Spleen (tissue), 11 donors: ENCODE measurements at regions not wholly inside any gene's neighbourhood (a gene's known extent, or its start where the extent isn't known, plus 50 kb on each side); places are given as distances from the start of the nearest gene placed in this dataset.

Experiments
- DNase-seq: peaks from one replicate; pipeline ENCODE4 v3.0.0-alpha.2; 2020
- H3K27ac ChIP-seq, 8 donors: fragments of 200-600 bp; sonication (generic) in 7 of 8; 1 replicate in 4 of 8; 2 replicates in 4 of 8; pipeline versions ENCODE4 v1.5.0 to v1.8.0; 2016 to 2021; ENCODE audit warnings: inconsistent platforms in 4 of 8, mild to moderate bottlenecking in 4 of 8, moderate library complexity in 1 of 8
- H3K27me3 ChIP-seq, 7 donors: fragments of 200-600 bp; sonication (generic) in 6 of 7; replicated peaks in 1 of 7; 1 replicate in 4 of 7; 2 replicates in 3 of 7; pipeline versions ENCODE4 v1.5.0 to v1.8.0; 2016 to 2021; ENCODE audit warnings: inconsistent platforms in 3 of 7, mild to moderate bottlenecking in 1 of 7
- H3K36me3 ChIP-seq, 6 donors: fragments of 200-600 bp; sonication (generic) in 5 of 6; 1 replicate in 4 of 6; 2 replicates in 2 of 6; pipeline versions ENCODE4 v1.5.0 to v1.8.0; 2016 to 2021; ENCODE audit warnings: inconsistent platforms in 2 of 6
- H3K4me1 ChIP-seq, 6 donors: fragments of 200-600 bp; sonication (generic) in 5 of 6; 1 replicate in 3 of 6; 2 replicates in 3 of 6; pipeline versions ENCODE4 v1.5.0 to v1.8.0; 2016 to 2021; ENCODE audit warnings: inconsistent platforms in 3 of 6
- H3K4me3 ChIP-seq, 8 donors: fragments of 200-600 bp; sonication (generic) in 7 of 8; 1 replicate in 4 of 8; 2 replicates in 4 of 8; pipeline versions ENCODE4 v1.5.0 to v1.8.0; 2016 to 2021; ENCODE audit warnings: inconsistent platforms in 4 of 8, mild to moderate bottlenecking in 4 of 8, moderate library complexity in 2 of 8
- H3K9me3 ChIP-seq, 8 donors: fragments of 200-600 bp; sonication (generic) in 7 of 8; 1 replicate in 4 of 8; 2 replicates in 4 of 8; pipeline versions ENCODE4 v1.5.0 to v1.8.0; 2016 to 2021; ENCODE audit warnings: inconsistent platforms in 4 of 8
- CTCF ChIP-seq, 11 experiments: fragments of 200-600 bp in 7 of 11; fragments of 450-650 bp in 4 of 11; sonication (generic) in 4 of 11; IDR thresholded peaks in 8 of 11; conservative IDR thresholded peaks in 3 of 11; 1 replicate in 7 of 11; 2 replicates in 4 of 11; pipeline versions ENCODE4 v1.4.0 to v1.8.0; 2016 to 2021; ENCODE audit warnings: antibody characterized with exemption in 11 of 11, inconsistent platforms in 4 of 11, mild to moderate bottlenecking in 1 of 11
- POLR2A ChIP-seq, 3 donors: fragments of 450-650 bp; IDR thresholded peaks; one replicate each; pipeline ENCODE4 v1.5.1; 2017; ENCODE audit warnings: antibody characterized with exemption in 3 of 3, mild to moderate bottlenecking in 1 of 3
- POLR2AphosphoS5 ChIP-seq, 3 donors: sonication (generic); formaldehyde crosslinking; IDR thresholded peaks; one replicate each; pipeline ENCODE4 v1.5.1; 2017; ENCODE audit warnings: antibody characterized with exemption in 3 of 3
- WGBS, 5 donors: extraction: QIAGEN DNeasy Blood & Tissue Kit in 3 of 5; methylation state at CpG; one replicate each; pipeline versions ENCODE4 v1.1.5 to v1.1.7; 2013 to 2018; 5-methylcytosine and 5-hydroxymethylcytosine counted together
- intact Hi-C: fragments of 100-400 bp; cut with DNase I; formaldehyde crosslinking; loops from one replicate; pipeline ENCODE4 v1.15.0; 2023; ENCODE audit warnings: low total_unique reads
- donor health status: healthy with polysubstance abuse.
- donor health status: DM: no; HTN: no; CAD: no; lungs with moderate emphysema.
- donor health status: DM: no; HTN: no; CAD: no.
- donor health status: Bipolar disorder and iron deficiency.
- donor health status: healthy.
- donor health status: DM: no; HTN: no; CAD: no.
- donor health status: DM: yes; HTN: yes; CAD: no.

- H3K27me3 ChIP-seq: no peaks in the 10 kb centered on the region
- TF ChIP-seq POLR2AphosphoS5 (IDR thresholded peaks at IDR 0.05) (no peak), CTCF (IDR thresholded peaks at IDR 0.05 in 8 of 11, conservative IDR thresholded peaks at IDR 0.05 in 3 of 11) (no peak), POLR2A (IDR thresholded peaks at IDR 0.05) (no peak)
- 67 to 80% (median 75%) methylated on average over 6 of the region's 6 CpGs for WGBS, 5 donors
- H3K4me1 ChIP-seq: no peaks in the 10 kb centered on the region
- no peak overlapping the region for H3K27ac ChIP-seq
- no peaks in the 10 kb centered on the region for H3K9me3 ChIP-seq
- no peaks in the 10 kb centered on the region for H3K36me3 ChIP-seq
- intact Hi-C loops: no loop called here
- no peak overlapping the region for H3K4me3 ChIP-seq
- DNase-seq: no peak
Measured at GRCh38 chr4:96598465-96598864, 758.6 kb downstream of the PDHA2 start.

- no peaks in the 10 kb centered on the region for H3K4me1 ChIP-seq
- H3K9me3 ChIP-seq: no peaks in the 10 kb centered on the region
- 83 to 90% (median 86%) methylated on average over 4 of the region's 4 CpGs for WGBS, 5 donors
- no peaks in the 10 kb centered on the region for H3K36me3 ChIP-seq
- intact Hi-C loops: no loop called here
- H3K4me3 ChIP-seq: no peak overlapping the region
- H3K27ac ChIP-seq: no peak overlapping the region
- DNase-seq: no peak
- no peak for TF ChIP-seq CTCF (IDR thresholded peaks at IDR 0.05 in 8 of 11, conservative IDR thresholded peaks at IDR 0.05 in 3 of 11)
- no peak for TF ChIP-seq POLR2A (IDR thresholded peaks at IDR 0.05)
- TF ChIP-seq POLR2AphosphoS5 (IDR thresholded peaks at IDR 0.05): no peak
- no peaks in the 10 kb centered on the region for H3K27me3 ChIP-seq
Measured at GRCh38 chr4:96599752-96600151, 759.9 kb downstream of the PDHA2 start.

GRCh38 chr4:96602661-96603060, 762.8 kb downstream of the PDHA2 start:
- WGBS, 5 donors: 52 to 86% (median 73%) methylated on average over 3 of the region's 3 CpGs
- H3K27ac ChIP-seq: no peak overlapping the region
- no peak for DNase-seq
- no peaks in the 10 kb centered on the region for H3K27me3 ChIP-seq
- no peak overlapping the region for H3K4me3 ChIP-seq
- no peaks in the 10 kb centered on the region for H3K9me3 ChIP-seq
- no peaks in the 10 kb centered on the region for H3K4me1 ChIP-seq
- TF ChIP-seq POLR2AphosphoS5 (IDR thresholded peaks at IDR 0.05): no peak
- TF ChIP-seq CTCF (IDR thresholded peaks at IDR 0.05 in 8 of 11, conservative IDR thresholded peaks at IDR 0.05 in 3 of 11): no peak
- TF ChIP-seq POLR2A (IDR thresholded peaks at IDR 0.05): no peak
- no peaks in the 10 kb centered on the region for H3K36me3 ChIP-seq
- intact Hi-C loops: no loop called here

- DNase-seq: no peak
- TF ChIP-seq POLR2A (IDR thresholded peaks at IDR 0.05) (no peak), CTCF (IDR thresholded peaks at IDR 0.05 in 8 of 11, conservative IDR thresholded peaks at IDR 0.05 in 3 of 11) (no peak), POLR2AphosphoS5 (IDR thresholded peaks at IDR 0.05) (no peak)
- Histone ChIP-seq H3K4me1 (no peaks in the 10 kb centered on the region), H3K4me3 (no peak overlapping the region), H3K9me3 (no peaks in the 10 kb centered on the region), H3K36me3 (no peaks in the 10 kb centered on the region), H3K27ac (no peak overlapping the region), H3K27me3 (no peaks in the 10 kb centered on the region)
- intact Hi-C loops: no loop called here
- WGBS, 5 donors: 39 to 63% (median 59%) methylated on average over 3 of the region's 3 CpGs
Measured at GRCh38 chr4:96603641-96604040, 763.7 kb downstream of the PDHA2 start.
